H9 (cell line): ENCODE measurements at regions not wholly inside any gene's neighbourhood (a gene's known extent, or its start where the extent isn't known, plus 50 kb on each side); places are given as distances from the start of the nearest gene placed in this dataset.
A peak's percentile ranks its signal among the peaks of the same experiment; 100 is the strongest.

Source experiments
- DNase-seq: peaks from one replicate; pipeline ENCODE4 v3.0.0-alpha.2; 2017
- H2AFZ ChIP-seq: one replicate; pipeline ENCODE4 v1.6.1; 2013; ENCODE audit warnings: mild to moderate bottlenecking, low read length, control low read depth, moderate library complexity
- H2AK5ac ChIP-seq: 2 replicates; pipeline ENCODE4 v1.6.1; 2013; ENCODE audit warnings: low read length, control low read depth, mixed read lengths; ENCODE audit not compliant: insufficient read length
- H2BK120ac ChIP-seq: one replicate; pipeline ENCODE4 v1.6.1; 2013; ENCODE audit warnings: low read depth, mild to moderate bottlenecking, low read length, control low read depth, inconsistent platforms; ENCODE audit not compliant: poor library complexity, severe bottlenecking
- H2BK12ac ChIP-seq: 2 replicates; pipeline ENCODE4 v1.6.1; 2013; ENCODE audit warnings: low read length, control low read depth, mixed read lengths, low read depth; ENCODE audit not compliant: insufficient read length
- H2BK15ac ChIP-seq: 2 replicates; pipeline ENCODE4 v1.6.1; 2013; ENCODE audit warnings: low read depth, low read length, control low read depth
- H2BK20ac ChIP-seq: one replicate; pipeline ENCODE4 v1.6.1; 2013; ENCODE audit warnings: low read depth, mild to moderate bottlenecking, low read length, control low read depth, inconsistent platforms; ENCODE audit not compliant: poor library complexity, severe bottlenecking
- H2BK5ac ChIP-seq: 2 replicates; pipeline ENCODE4 v1.6.1; 2013; ENCODE audit warnings: low read length, control low read depth, mixed read lengths; ENCODE audit not compliant: insufficient read length
- H3K14ac ChIP-seq: 2 replicates; pipeline ENCODE4 v1.6.1; 2013; ENCODE audit warnings: low read length, control low read depth; ENCODE audit not compliant: insufficient read depth
- H3K18ac ChIP-seq: 2 replicates; pipeline ENCODE4 v1.6.1; 2013; ENCODE audit warnings: low read depth, mild to moderate bottlenecking, mixed read lengths, low read length, control low read depth; ENCODE audit not compliant: insufficient read length
- H3K23ac ChIP-seq: 2 replicates; pipeline ENCODE4 v1.6.1; 2013; ENCODE audit warnings: low read length, control low read depth, mixed read lengths, low read depth; ENCODE audit not compliant: insufficient read length
- H3K23me2 ChIP-seq: 2 replicates; pipeline ENCODE4 v1.6.1; 2013; ENCODE audit warnings: low read depth, mild to moderate bottlenecking, mixed read lengths, low read length, control low read depth; ENCODE audit not compliant: insufficient read length, poor library complexity, severe bottlenecking
- H3K27ac ChIP-seq: 2 replicates; pipeline ENCODE4 v1.5.1; 2013; ENCODE audit warnings: low read length, control low read depth, mixed read lengths, low read depth; ENCODE audit not compliant: insufficient read length
- H3K27me3 ChIP-seq: 2 replicates; pipeline ENCODE4 v1.6.1; 2013; ENCODE audit warnings: low read length, control low read depth, inconsistent platforms; ENCODE audit not compliant: insufficient read depth
- H3K4ac ChIP-seq: 2 replicates; pipeline ENCODE4 v1.6.1; 2013; ENCODE audit warnings: low read depth, mild to moderate bottlenecking, control low read depth, inconsistent platforms, low read length, moderate library complexity
- H3K4me1 ChIP-seq: 2 replicates; pipeline ENCODE4 v1.6.1; 2013; ENCODE audit warnings: low read length, control low read depth, inconsistent platforms; ENCODE audit not compliant: insufficient read depth
- H3K4me2 ChIP-seq: 2 replicates; pipeline ENCODE4 v1.6.1; 2013; ENCODE audit warnings: low read length, control low read depth, mixed read lengths; ENCODE audit not compliant: insufficient read length, insufficient read depth
- H3K56ac ChIP-seq: 2 replicates; pipeline ENCODE4 v1.6.1; 2013; ENCODE audit warnings: low read depth, mild to moderate bottlenecking, mixed read lengths, low read length, control low read depth; ENCODE audit not compliant: insufficient read length
- H3K79me1 ChIP-seq: 2 replicates; pipeline ENCODE4 v1.6.1; 2013; ENCODE audit warnings: low read depth, mild to moderate bottlenecking, moderate library complexity, low read length, control low read depth, inconsistent platforms; ENCODE audit not compliant: insufficient read depth, poor library complexity, severe bottlenecking
- H3K79me2 ChIP-seq: 2 replicates; pipeline ENCODE4 v1.6.1; 2013; ENCODE audit warnings: low read length, control low read depth, inconsistent platforms; ENCODE audit not compliant: insufficient read depth
- H3K9ac ChIP-seq: 2 replicates; pipeline ENCODE4 v1.6.1; 2013; ENCODE audit warnings: low read length, control low read depth, mixed read lengths; ENCODE audit not compliant: insufficient read length; ENCODE audit errors: extremely low read depth
- H3K9me3 ChIP-seq: one replicate; pipeline ENCODE4 v1.6.1; 2013; ENCODE audit warnings: low read depth, low read length, inconsistent platforms; ENCODE audit not compliant: control insufficient read depth
- H3T11ph ChIP-seq: one replicate; pipeline ENCODE4 v1.6.1; 2013; ENCODE audit warnings: mild to moderate bottlenecking, low read length, control low read depth, inconsistent platforms
- H4K20me1 ChIP-seq: one replicate; pipeline ENCODE4 v1.6.1; 2013; ENCODE audit not compliant: control insufficient read depth, insufficient read length, insufficient read depth
- H4K5ac ChIP-seq: 2 replicates; pipeline ENCODE4 v1.6.1; 2013; ENCODE audit warnings: low read depth, mild to moderate bottlenecking, mixed read lengths, low read length, control low read depth; ENCODE audit not compliant: insufficient read length
- H4K8ac ChIP-seq: replicated peaks from 2 replicates; pipeline ENCODE4 v1.6.1; 2013; ENCODE audit warnings: low read length, control low read depth, mixed read lengths, low read depth; ENCODE audit not compliant: insufficient read length
- H4K91ac ChIP-seq: 2 replicates; pipeline ENCODE4 v1.6.1; 2013; ENCODE audit warnings: low read depth, mild to moderate bottlenecking, moderate library complexity, mixed read lengths, low read length, control low read depth; ENCODE audit not compliant: insufficient read length
- H3K27ac Mint-ChIP-seq, 3 experiments: 2 replicates in 2 of 3; 3 replicates in 1 of 3; pipeline ENCODE4 v1.8.0; 2020 to 2021; ENCODE audit warnings: mixed read lengths in 3 of 3, mild to moderate bottlenecking in 1 of 3, moderate library complexity in 1 of 3
- H3K27me3 Mint-ChIP-seq: 2 replicates; pipeline ENCODE4 v1.8.0; 2021; ENCODE audit warnings: low read depth, mild to moderate bottlenecking, moderate library complexity, mixed read lengths
- H3K36me3 Mint-ChIP-seq, 3 experiments: 2 replicates in 2 of 3; 3 replicates in 1 of 3; pipeline ENCODE4 v1.8.0; 2020 to 2021; ENCODE audit warnings: low read depth in 3 of 3, mixed read lengths in 3 of 3; ENCODE audit not compliant: insufficient read depth in 1 of 3
- H3K4me1 Mint-ChIP-seq, 2 experiments: 2 replicates each; pipeline ENCODE4 v1.8.0; 2020; ENCODE audit warnings: mixed read lengths in 2 of 2
- H3K4me3 Mint-ChIP-seq, 2 experiments: 2 replicates in 1 of 2; 3 replicates in 1 of 2; pipeline ENCODE4 v1.8.0; 2020 to 2021; ENCODE audit warnings: mild to moderate bottlenecking in 2 of 2, mixed read lengths in 2 of 2, moderate library complexity in 1 of 2
- H3K9me3 Mint-ChIP-seq, 2 experiments: 2 replicates in 1 of 2; 3 replicates in 1 of 2; pipeline ENCODE4 v1.8.0; 2020; ENCODE audit warnings: mild to moderate bottlenecking in 2 of 2, mixed read lengths in 2 of 2, moderate library complexity in 1 of 2
- WGBS: extraction: QIAGEN DNeasy Blood & Tissue Kit; methylation state at CpG from one replicate; pipeline ENCODE4 v1.1.7; 2013; ENCODE audit warnings: missing lambda C conversion rate, low lambda C conversion rate, mixed read lengths; ENCODE audit not compliant: insufficient read length; ENCODE audit errors: extremely low coverage; 5-methylcytosine and 5-hydroxymethylcytosine counted together
- TF ChIP-seq, protein P1 (sequence below): fragments of 200-600 bp; sonication (generic); conservative IDR thresholded peaks from 3 replicates; pipeline ENCODE4 v1.8.0; 2021; ENCODE audit warnings: antibody characterized with exemption, mild to moderate bottlenecking

DNA sequence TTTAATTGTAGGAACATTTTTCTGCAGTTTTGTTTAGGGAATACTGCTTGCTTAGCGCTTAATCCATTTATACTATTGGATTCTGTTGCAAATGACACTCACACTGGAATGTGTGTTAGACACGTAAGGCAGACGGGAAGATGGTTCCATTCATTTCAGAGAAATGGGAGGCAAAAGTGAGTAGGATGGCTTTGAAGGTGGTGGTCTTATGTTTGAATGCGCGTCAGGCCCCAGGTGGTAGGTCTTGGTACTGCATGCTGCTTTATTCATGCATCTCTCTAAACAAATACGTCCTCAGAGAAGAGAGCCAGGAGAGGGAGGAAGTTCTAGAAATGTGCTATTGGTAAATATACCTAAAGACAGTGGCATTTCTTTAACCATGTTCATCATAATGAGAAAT, 997.6 kb upstream of the RBFOX1 start:
- no peak overlapping the region for H3K4me2 ChIP-seq
- no CpG with 5 or more reads among the region's 6 CpGs for WGBS
- peaks cover 10 to 12% of the 10 kb centered on the region in 2 experiments for H3K9me3 Mint-ChIP-seq

More for the DNA sequence above, 997.6 kb upstream of the RBFOX1 start:
- Histone ChIP-seq H3K18ac (no peak overlapping the region), H3T11ph (no peak overlapping the region), H2BK12ac (no peak overlapping the region), H3K9me3 (no peaks in the 10 kb centered on the region), H3K4ac (no peak overlapping the region), H2BK5ac (no peak overlapping the region), H2BK120ac (no peak overlapping the region), H2BK20ac (no peak overlapping the region), H3K27me3 (no peaks in the 10 kb centered on the region), H3K14ac (no peak overlapping the region), H3K56ac (no peak overlapping the region), H3K23me2 (no peaks in the 10 kb centered on the region), H3K9ac (no peak overlapping the region), H4K8ac (no peak overlapping the region), H3K4me1 (peaks cover 6% of the 10 kb centered on the region), H3K79me1 (no peaks in the 10 kb centered on the region), H3K79me2 (no peaks in the 10 kb centered on the region), H2AK5ac (no peak overlapping the region), H2AFZ (no peak overlapping the region), H2BK15ac (no peak overlapping the region), H3K23ac (no peak overlapping the region), H4K5ac (no peak overlapping the region), H4K20me1 (no peaks in the 10 kb centered on the region), H3K27ac (no peak overlapping the region), H4K91ac (no peak overlapping the region)
- peak; percentile 66 for DNase-seq
- Mint-ChIP-seq H3K4me3 (no peak overlapping the region), H3K36me3 (peaks cover 6 to 13% (median 12%) of the 10 kb centered on the region in 3 experiments), H3K4me1 (peaks cover 12 to 15% of the 10 kb centered on the region in 2 experiments), H3K27me3 (no peaks in the 10 kb centered on the region), H3K27ac (no peak overlapping the region)
- TF ChIP-seq, protein P1, sequence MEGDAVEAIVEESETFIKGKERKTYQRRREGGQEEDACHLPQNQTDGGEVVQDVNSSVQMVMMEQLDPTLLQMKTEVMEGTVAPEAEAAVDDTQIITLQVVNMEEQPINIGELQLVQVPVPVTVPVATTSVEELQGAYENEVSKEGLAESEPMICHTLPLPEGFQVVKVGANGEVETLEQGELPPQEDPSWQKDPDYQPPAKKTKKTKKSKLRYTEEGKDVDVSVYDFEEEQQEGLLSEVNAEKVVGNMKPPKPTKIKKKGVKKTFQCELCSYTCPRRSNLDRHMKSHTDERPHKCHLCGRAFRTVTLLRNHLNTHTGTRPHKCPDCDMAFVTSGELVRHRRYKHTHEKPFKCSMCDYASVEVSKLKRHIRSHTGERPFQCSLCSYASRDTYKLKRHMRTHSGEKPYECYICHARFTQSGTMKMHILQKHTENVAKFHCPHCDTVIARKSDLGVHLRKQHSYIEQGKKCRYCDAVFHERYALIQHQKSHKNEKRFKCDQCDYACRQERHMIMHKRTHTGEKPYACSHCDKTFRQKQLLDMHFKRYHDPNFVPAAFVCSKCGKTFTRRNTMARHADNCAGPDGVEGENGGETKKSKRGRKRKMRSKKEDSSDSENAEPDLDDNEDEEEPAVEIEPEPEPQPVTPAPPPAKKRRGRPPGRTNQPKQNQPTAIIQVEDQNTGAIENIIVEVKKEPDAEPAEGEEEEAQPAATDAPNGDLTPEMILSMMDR = peak; percentile 82
